Common myeloid progenitor, CD34-positive (primary cell): ENCODE measurements at regions not wholly inside any gene's neighbourhood (a gene's known extent, or its start where the extent isn't known, plus 50 kb on each side); places are given as distances from the start of the nearest gene placed in this dataset.

Source experiments
- CTCF ChIA-PET: fragments of 350-600 bp; sonication (Branson Sonifier 250); formaldehyde crosslinking; loops from one replicate; lab custom pipeline; 2021; ENCODE audit warnings: antibody characterized with exemption; lab: Charles Lee
- POLR2A ChIA-PET: fragments of 350-600 bp; sonication (Branson Sonifier 250); formaldehyde crosslinking; loops from one replicate; lab custom pipeline; 2021; ENCODE audit warnings: antibody characterized with exemption; lab: Charles Lee
- DNase-seq, 3 donors: peaks; one replicate each; pipeline versions ENCODE4 v3.0.0 to v3.0.0-alpha.2; 2013
- H3K27ac ChIP-seq, 2 experiments: 1 replicate in 1 of 2; 2 replicates in 1 of 2; pipeline ENCODE4 v1.7.0; 2013; ENCODE audit warnings: inconsistent platforms in 2 of 2, low read length in 2 of 2, mild to moderate bottlenecking in 2 of 2, low read depth in 1 of 2, moderate library complexity in 1 of 2; ENCODE audit not compliant: severe bottlenecking in 2 of 2, insufficient read depth in 1 of 2, poor library complexity in 1 of 2
- H3K27me3 ChIP-seq, 5 experiments: replicated peaks in 2 of 5; 1 replicate in 3 of 5; 2 replicates in 2 of 5; pipeline versions ENCODE4 v1.6.1 to v1.7.0; 2013; ENCODE audit warnings: low read length in 4 of 5, mild to moderate bottlenecking in 2 of 5, moderate library complexity in 2 of 5, inconsistent platforms in 1 of 5; ENCODE audit not compliant: insufficient read depth in 5 of 5, control insufficient read depth in 4 of 5
- H3K36me3 ChIP-seq, 4 experiments: 1 replicate in 2 of 4; 2 replicates in 2 of 4; pipeline versions ENCODE4 v1.6.1 to v1.7.0; 2013; ENCODE audit warnings: low read length in 3 of 4, control low read depth in 1 of 4, mild to moderate bottlenecking in 1 of 4; ENCODE audit not compliant: control insufficient read depth in 4 of 4, insufficient read depth in 4 of 4
- H3K4me1 ChIP-seq, 4 experiments: 1 replicate in 3 of 4; 2 replicates in 1 of 4; pipeline versions ENCODE4 v1.6.1 to v1.7.1; 2013; ENCODE audit warnings: low read length in 3 of 4, mild to moderate bottlenecking in 3 of 4, control low read depth in 1 of 4, inconsistent platforms in 1 of 4, moderate library complexity in 1 of 4; ENCODE audit not compliant: control insufficient read depth in 4 of 4, insufficient read depth in 4 of 4; ENCODE audit errors: control extremely low read depth in 1 of 4
- H3K4me3 ChIP-seq, 7 experiments: 1 replicate in 4 of 7; 2 replicates in 3 of 7; pipeline versions ENCODE4 v1.5.1 to v1.7.0; 2013; ENCODE audit warnings: mild to moderate bottlenecking in 7 of 7, low read length in 6 of 7, moderate library complexity in 6 of 7, inconsistent platforms in 2 of 7, low read depth in 2 of 7, control low read depth in 1 of 7; ENCODE audit not compliant: insufficient read depth in 4 of 7, control insufficient read depth in 1 of 7; ENCODE audit errors: extremely low read depth in 1 of 7
- H3K9me3 ChIP-seq, 5 experiments: 1 replicate in 4 of 5; 2 replicates in 1 of 5; pipeline versions ENCODE4 v1.6.1 to v1.7.1; 2013; ENCODE audit warnings: low read length in 4 of 5, mild to moderate bottlenecking in 2 of 5, inconsistent platforms in 1 of 5, low read depth in 1 of 5, moderate library complexity in 1 of 5; ENCODE audit not compliant: control insufficient read depth in 4 of 5, insufficient read depth in 2 of 5; ENCODE audit errors: control extremely low read depth in 1 of 5
- WGBS: methylation state at CpG from one replicate; pipeline ENCODE4 v1.1.5; 2013; ENCODE audit not compliant: insufficient coverage; 5-methylcytosine and 5-hydroxymethylcytosine counted together

GRCh38 chr6:87847135-87847829 lies 145.2 kb upstream of the AKIRIN2 start:
- Histone ChIP-seq H3K9me3 (no peaks in the 10 kb centered on the region), H3K4me3 (no peak overlapping the region), H3K27ac (no peak overlapping the region), H3K4me1 (no peaks in the 10 kb centered on the region), H3K36me3 (no peaks in the 10 kb centered on the region), H3K27me3 (peaks cover 0 to 6% (median 0%) of the 10 kb centered on the region in 5 experiments)
- no peak for DNase-seq
- ChIA-PET CTCF (interaction anchor here (0.6 kb wide), 1 partner anchor 275 kb away, joined by 3 read pairs; no protein-coding TSS in a partner anchor), POLR2A (no interaction called here)
- no CpG with 5 or more reads among the region's 6 CpGs for WGBS

- Histone ChIP-seq H3K27me3 (peaks cover 0 to 6% (median 0%) of the 10 kb centered on the region in 5 experiments), H3K27ac (no peak overlapping the region), H3K4me3 (no peak overlapping the region), H3K4me1 (no peaks in the 10 kb centered on the region), H3K9me3 (no peaks in the 10 kb centered on the region), H3K36me3 (no peaks in the 10 kb centered on the region)
- ChIA-PET POLR2A (interaction anchor here (1.1 kb wide), 1 partner anchor 21 kb away, joined by 6 read pairs; no protein-coding TSS in a partner anchor), CTCF (interaction anchor here (0.6 kb wide), 2 partner anchors 707 to 728 kb away, joined by 3 read pairs; no protein-coding TSS in a partner anchor)
- no peak for DNase-seq
Observed at GRCh38 chr6:87846434-87846833, 144.4 kb upstream of the AKIRIN2 start.

- peak in 1 of 3 donors; percentile 23 for DNase-seq
- Histone ChIP-seq H3K36me3 (no peaks in the 10 kb centered on the region), H3K27me3 (no peaks in the 10 kb centered on the region), H3K27ac (no peak overlapping the region), H3K9me3 (peaks cover 0 to 4% (median 0%) of the 10 kb centered on the region in 5 experiments), H3K4me3 (no peak overlapping the region), H3K4me1 (no peaks in the 10 kb centered on the region)
- POLR2A ChIA-PET: interaction anchor here (0.7 kb wide), 1 partner anchor 198 kb away, joined by 3 read pairs; no protein-coding TSS in a partner anchor
- CTCF ChIA-PET: interaction anchor here (0.6 kb wide), 1 partner anchor 352 kb away, joined by 3 read pairs; no protein-coding TSS in a partner anchor
- WGBS: 96% methylated on average over 6 of the region's 6 CpGs
Observed at GRCh38 chr6:87840324-87840723, 138.3 kb upstream of the AKIRIN2 start.

- Histone ChIP-seq H3K4me1 (no peaks in the 10 kb centered on the region), H3K27ac (no peak overlapping the region), H3K9me3 (peaks cover 0 to 4% (median 0%) of the 10 kb centered on the region in 5 experiments), H3K4me3 (no peak overlapping the region), H3K36me3 (no peaks in the 10 kb centered on the region), H3K27me3 (no peaks in the 10 kb centered on the region)
- no peak for DNase-seq
- CTCF ChIA-PET: interaction anchor here (1.2 kb wide), 1 partner anchor 69 kb away, joined by 3 read pairs; no protein-coding TSS in a partner anchor
- POLR2A ChIA-PET: no interaction called here
- WGBS: no CpG with 5 or more reads among the region's 2 CpGs
Observed at GRCh38 chr6:87837876-87838275, 135.8 kb upstream of the AKIRIN2 start.

- DNase-seq: no peak
- 60% methylated on average over 1 of the region's 3 CpGs for WGBS
- Histone ChIP-seq H3K9me3 (peaks cover 0 to 4% (median 0%) of the 10 kb centered on the region in 5 experiments), H3K36me3 (no peaks in the 10 kb centered on the region), H3K27ac (no peak overlapping the region), H3K4me1 (peaks cover 0 to 2% (median 0%) of the 10 kb centered on the region in 4 experiments), H3K4me3 (no peak overlapping the region), H3K27me3 (no peaks in the 10 kb centered on the region)
- ChIA-PET POLR2A (no interaction called here), CTCF (interaction anchor here (1.2 kb wide), 1 partner anchor 69 kb away, joined by 3 read pairs; no protein-coding TSS in a partner anchor)
Observed at GRCh38 chr6:87837444-87837843, 135.4 kb upstream of the AKIRIN2 start.

- H3K9me3 ChIP-seq: no peaks in the 10 kb centered on the region
- no CpG with 5 or more reads among the region's 6 CpGs for WGBS
- DNase-seq: peak; percentile 45 to 65 (median 59)
- H3K4me1 ChIP-seq: peaks cover 0 to 6% (median 2%) of the 10 kb centered on the region in 4 experiments
- H3K27ac ChIP-seq: peak overlapping the region; percentile 84 to 88
- no peaks in the 10 kb centered on the region for H3K36me3 ChIP-seq
- ChIA-PET POLR2A (no interaction called here), CTCF (interaction anchor here (0.8 to 2.2 kb wide), 16 partner anchors 10 to 1039 kb away, joined by 3 to 7 read pairs (median 3); no protein-coding TSS in a partner anchor)
- no peaks in the 10 kb centered on the region for H3K27me3 ChIP-seq
- H3K4me3 ChIP-seq: peak overlapping the region in 6 of 7 experiments; percentile 44 to 90 (median 64)
Observed at GRCh38 chr6:87832025-87832825, 130.2 kb upstream of the AKIRIN2 start.
